ENCODE measurements at regions not wholly inside any gene's neighbourhood (a gene's known extent, or its start where the extent isn't known, plus 50 kb on each side); places are given as distances from the start of the nearest gene placed in this dataset.
"Not testable (repeated sequence)": the region's sequence is repeated elsewhere in the genome, so short reads cannot be mapped to it uniquely, and the experiment has no call there.

- ATAC-seq (peak; percentile 41), DNase-seq (ENCODE audit: low spot score) (no peak)
These were observed 109.4 kb upstream of the LRRN1 start for GRCh38 chr3:3689601-3690375.

- DNase-seq (ENCODE audit: low spot score) = no peak
- peak; percentile 49 for ATAC-seq
These were observed 112.2 kb upstream of the LRRN1 start for GRCh38 chr3:3686907-3687648.

- DNase-seq (ENCODE audit: low spot score) = no peak
- no peak for ATAC-seq
These were observed 113.5 kb upstream of the LRRN1 start for GRCh38 chr3:3685721-3686120.

GRCh38 chr3:3683261-3683660, 116.0 kb upstream of the LRRN1 start:
- ATAC-seq (no peak), DNase-seq (ENCODE audit: low spot score) (no peak)

- no peak for DNase-seq (ENCODE audit: low spot score)
These were observed 123.4 kb upstream of the LRRN1 start for GRCh38 chr3:3675801-3676200.

GRCh38 chr3:3675186-3675585, 124.0 kb upstream of the LRRN1 start:
- no peak for DNase-seq (ENCODE audit: low spot score)

More at GRCh38 chr3:3675801-3676200, 123.4 kb upstream of the LRRN1 start:
- ATAC-seq = no peak

GRCh38 chr3:3666664-3667063, 132.6 kb upstream of the LRRN1 start:
- no peak for ATAC-seq

More at GRCh38 chr3:3675186-3675585, 124.0 kb upstream of the LRRN1 start:
- ATAC-seq = no peak

GRCh38 chr3:3665961-3666640, 133.1 kb upstream of the LRRN1 start:
- ATAC-seq (no peak), DNase-seq (ENCODE audit: low spot score) (no peak)

More at GRCh38 chr3:3666664-3667063, 132.6 kb upstream of the LRRN1 start:
- DNase-seq (ENCODE audit: low spot score) = no peak

GRCh38 chr3:3665546-3665945, 133.7 kb upstream of the LRRN1 start:
- DNase-seq (ENCODE audit: low spot score) = no peak
- ATAC-seq = no peak

GRCh38 chr3:3664935-3665334, 134.3 kb upstream of the LRRN1 start:
- ATAC-seq (no peak), DNase-seq (ENCODE audit: low spot score) (no peak)

GRCh38 chr3:3662610-3663009, 136.6 kb upstream of the LRRN1 start:
- no peak for DNase-seq (ENCODE audit: low spot score)
- no peak for ATAC-seq

- no peak for ATAC-seq
- DNase-seq (ENCODE audit: low spot score) = no peak
These were observed 144.3 kb upstream of the LRRN1 start for GRCh38 chr3:3654916-3655315.

GRCh38 chr3:3648988-3649679, 150.1 kb upstream of the LRRN1 start:
- ATAC-seq (no peak), DNase-seq (ENCODE audit: low spot score) (no peak)

GRCh38 chr3:3646934-3647333, 152.3 kb upstream of the LRRN1 start:
- ATAC-seq (no peak), DNase-seq (ENCODE audit: low spot score) (no peak)

GRCh38 chr3:3646103-3646844, 153.0 kb upstream of the LRRN1 start:
- ATAC-seq; DNase-seq (ENCODE audit: low spot score): not testable (repeated sequence)

GRCh38 chr3:3641877-3642455, 157.3 kb upstream of the LRRN1 start:
- ATAC-seq (no peak), DNase-seq (ENCODE audit: low spot score) (no peak)

- ATAC-seq (no peak), DNase-seq (ENCODE audit: low spot score) (no peak)
These were observed 160.2 kb upstream of the LRRN1 start for GRCh38 chr3:3639078-3639477.

- ATAC-seq (no peak), DNase-seq (ENCODE audit: low spot score) (no peak)
These were observed 162.4 kb upstream of the LRRN1 start for GRCh38 chr3:3636815-3637214.

- ATAC-seq = no peak
- DNase-seq (ENCODE audit: low spot score) = no peak
These were observed 164.1 kb upstream of the LRRN1 start for GRCh38 chr3:3635109-3635508.

- DNase-seq (ENCODE audit: low spot score) (no peak), ATAC-seq (no peak)
These were observed 164.9 kb upstream of the LRRN1 start for GRCh38 chr3:3634326-3634725.

Measured in left lobe of liver (tissue), 2 donors.